ENCODE measurements at regions not wholly inside any gene's neighbourhood (a gene's known extent, or its start where the extent isn't known, plus 50 kb on each side); places are given as distances from the start of the nearest gene placed in this dataset.
A peak's percentile ranks its signal among the peaks of the same experiment; 100 is the strongest.

DNA sequence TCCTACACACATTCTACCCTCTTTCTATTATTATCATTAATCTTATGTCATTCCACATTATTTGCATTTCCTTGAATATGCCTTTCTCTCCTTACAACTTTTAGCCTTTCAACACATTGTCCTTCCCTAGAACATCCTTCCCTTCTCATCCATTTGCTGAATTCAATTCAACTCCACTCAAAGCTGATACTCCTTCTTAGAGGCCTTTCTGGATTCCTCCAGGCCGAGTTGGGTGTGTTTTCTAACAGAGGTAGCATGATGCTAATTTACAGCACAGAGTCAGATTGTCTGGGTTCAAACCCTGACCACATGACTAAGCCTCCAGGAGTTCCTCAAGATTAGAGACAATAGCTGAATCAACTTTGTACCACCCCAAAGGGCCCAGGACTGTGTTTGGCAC, 63.4 kb upstream of the IL12A start:
- intact Hi-C loops (cut with DNase I) = no loop called here
- no peak for TF ChIP-seq CTCF (IDR thresholded peaks at IDR 0.05)
- Histone ChIP-seq H3K9me3 (no peaks in the 10 kb centered on the region), H3K27me3 (no peaks in the 10 kb centered on the region), H3K36me3 (no peaks in the 10 kb centered on the region), H3K4me3 (no peak overlapping the region), H3K27ac (no peak overlapping the region), H3K4me1 (peaks cover 0 to 6% of the 10 kb centered on the region in 2 donors)
- DNase-seq (ENCODE audit: low spot score in 2 of 2) = no peak

DNA sequence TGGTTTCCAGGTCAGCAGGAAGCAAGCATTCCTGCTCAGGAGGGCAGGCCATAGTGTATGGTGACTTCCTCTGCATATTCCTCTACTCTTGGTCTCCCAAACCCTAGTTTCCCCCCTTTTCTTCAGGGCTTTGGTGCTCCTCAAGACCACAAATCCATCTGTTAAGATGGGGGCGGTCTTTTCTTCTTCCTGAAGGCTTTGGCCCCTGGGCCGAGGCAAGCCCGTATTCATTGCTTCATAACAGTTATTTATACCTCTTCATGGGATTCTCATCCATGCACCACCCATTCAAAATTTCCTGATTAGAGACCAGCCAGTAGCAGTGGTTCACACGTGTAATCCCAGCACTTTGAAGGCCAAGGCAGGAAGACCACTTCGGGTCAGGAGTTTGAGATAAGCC, 62.1 kb upstream of the IL12A start:
- H3K36me3 ChIP-seq = no peaks in the 10 kb centered on the region
- H3K4me1 ChIP-seq = peaks cover 0 to 6% of the 10 kb centered on the region in 2 donors
- H3K27ac ChIP-seq = no peak overlapping the region
- no peaks in the 10 kb centered on the region for H3K9me3 ChIP-seq
- no peaks in the 10 kb centered on the region for H3K27me3 ChIP-seq
- H3K4me3 ChIP-seq = no peak overlapping the region
- intact Hi-C loops (cut with DNase I) = no loop called here
- no peak for DNase-seq (ENCODE audit: low spot score in 2 of 2)
- TF ChIP-seq CTCF (IDR thresholded peaks at IDR 0.05) = no peak

GRCh38 chr3:159928071-159928491, 60.6 kb upstream of the IL12A start:
- no peaks in the 10 kb centered on the region for H3K36me3 ChIP-seq
- TF ChIP-seq CTCF (IDR thresholded peaks at IDR 0.05) = no peak
- no peaks in the 10 kb centered on the region for H3K27me3 ChIP-seq
- intact Hi-C loops (cut with DNase I) = no loop called here
- H3K4me3 ChIP-seq = no peak overlapping the region
- peak overlapping the region; percentile 23 to 65 for H3K27ac ChIP-seq
- DNase-seq (ENCODE audit: low spot score in 2 of 2) = no peak
- peaks cover 0 to 6% of the 10 kb centered on the region in 2 donors for H3K4me1 ChIP-seq
- no peaks in the 10 kb centered on the region for H3K9me3 ChIP-seq

DNA sequence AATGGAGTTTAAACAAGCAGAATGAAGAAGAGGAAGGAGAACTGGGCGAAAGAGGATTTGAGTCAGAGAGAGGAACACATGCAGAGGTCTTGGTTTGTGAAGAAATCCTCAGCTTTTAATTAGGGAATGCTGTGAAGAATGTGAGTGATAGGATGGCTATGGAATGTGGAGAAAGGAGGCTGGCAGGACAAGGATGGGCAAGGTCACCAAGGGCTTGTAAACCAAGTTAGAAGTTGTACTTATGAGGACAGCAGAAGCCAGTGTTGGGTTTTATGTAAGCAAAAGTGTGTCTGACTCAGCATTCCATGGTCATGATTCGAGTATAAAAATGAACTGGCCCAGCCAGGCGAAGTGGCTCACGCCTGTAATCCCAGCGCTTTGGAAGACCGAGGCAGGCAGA, 60.0 kb upstream of the IL12A start:
- peak in 1 of 2 donors; percentile 66 for DNase-seq (ENCODE audit: low spot score in 2 of 2)

GRCh38 chr3:159929171-159930141, 59.2 kb upstream of the IL12A start:
- intact Hi-C loops (cut with DNase I) = no loop called here

More for the DNA sequence above, 60.0 kb upstream of the IL12A start:
- Histone ChIP-seq H3K36me3 (no peaks in the 10 kb centered on the region), H3K4me3 (no peak overlapping the region), H3K9me3 (no peaks in the 10 kb centered on the region), H3K27ac (peak overlapping the region; percentile 23 to 65), H3K27me3 (no peaks in the 10 kb centered on the region), H3K4me1 (peaks cover 0 to 6% of the 10 kb centered on the region in 2 donors)
- TF ChIP-seq CTCF (IDR thresholded peaks at IDR 0.05) = no peak
- intact Hi-C loops (cut with DNase I) = no loop called here

More at GRCh38 chr3:159929171-159930141, 59.2 kb upstream of the IL12A start:
- no peaks in the 10 kb centered on the region for H3K36me3 ChIP-seq
- peaks cover 0 to 6% of the 10 kb centered on the region in 2 donors for H3K4me1 ChIP-seq
- no peak overlapping the region for H3K4me3 ChIP-seq
- peaks cover 0 to 4% of the 10 kb centered on the region in 2 donors for H3K9me3 ChIP-seq
- DNase-seq (ENCODE audit: low spot score in 2 of 2) = no peak
- no peaks in the 10 kb centered on the region for H3K27me3 ChIP-seq
- peak overlapping the region; percentile 21 to 65 for H3K27ac ChIP-seq
- TF ChIP-seq CTCF (IDR thresholded peaks at IDR 0.05) = no peak
